Uterus (tissue), 2 donors: ENCODE measurements at regions not wholly inside any gene's neighbourhood (a gene's known extent, or its start where the extent isn't known, plus 50 kb on each side); places are given as distances from the start of the nearest gene placed in this dataset.
"Not testable (repeated sequence)": the region's sequence is repeated elsewhere in the genome, so short reads cannot be mapped to it uniquely, and the experiment has no call there.

Experiments used
- POLR2A ChIP-seq, 2 donors: fragments of 450-650 bp; IDR thresholded peaks; one replicate each; pipeline ENCODE4 v1.6.1; 2016; ENCODE audit warnings: antibody characterized with exemption in 2 of 2, mild to moderate bottlenecking in 1 of 2, moderate library complexity in 1 of 2
- TF ChIP-seq, protein P1 (sequence below), 4 experiments: fragments of 200-600 bp in 2 of 4; fragments of 450-650 bp in 2 of 4; sonication (generic) in 2 of 4; IDR thresholded peaks; one replicate each; pipeline ENCODE4 v1.5.1; 2016 to 2019; ENCODE audit warnings: antibody characterized with exemption in 4 of 4, mild to moderate bottlenecking in 2 of 4, moderate library complexity in 1 of 4

DNA sequence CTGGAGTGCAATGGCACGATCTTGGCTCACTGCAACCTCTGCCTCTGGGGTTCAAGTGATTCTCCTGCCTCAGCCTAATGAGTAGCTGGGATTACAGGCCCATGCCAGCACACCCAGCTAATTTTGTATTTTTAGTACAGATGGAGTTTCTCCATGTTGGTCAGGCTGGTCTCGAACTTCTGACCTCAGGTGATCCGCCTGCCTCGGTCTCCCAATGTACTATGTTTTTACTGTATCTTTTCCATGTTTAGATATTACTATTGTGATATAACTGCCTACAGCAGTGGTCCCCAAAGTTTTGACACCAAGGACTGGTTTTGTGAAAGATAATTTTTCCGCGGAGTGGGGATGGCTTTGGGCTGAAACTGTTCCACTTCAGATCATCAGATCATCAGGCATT lies 187.0 kb upstream of the TPTE start:
- TF ChIP-seq, protein P1, sequence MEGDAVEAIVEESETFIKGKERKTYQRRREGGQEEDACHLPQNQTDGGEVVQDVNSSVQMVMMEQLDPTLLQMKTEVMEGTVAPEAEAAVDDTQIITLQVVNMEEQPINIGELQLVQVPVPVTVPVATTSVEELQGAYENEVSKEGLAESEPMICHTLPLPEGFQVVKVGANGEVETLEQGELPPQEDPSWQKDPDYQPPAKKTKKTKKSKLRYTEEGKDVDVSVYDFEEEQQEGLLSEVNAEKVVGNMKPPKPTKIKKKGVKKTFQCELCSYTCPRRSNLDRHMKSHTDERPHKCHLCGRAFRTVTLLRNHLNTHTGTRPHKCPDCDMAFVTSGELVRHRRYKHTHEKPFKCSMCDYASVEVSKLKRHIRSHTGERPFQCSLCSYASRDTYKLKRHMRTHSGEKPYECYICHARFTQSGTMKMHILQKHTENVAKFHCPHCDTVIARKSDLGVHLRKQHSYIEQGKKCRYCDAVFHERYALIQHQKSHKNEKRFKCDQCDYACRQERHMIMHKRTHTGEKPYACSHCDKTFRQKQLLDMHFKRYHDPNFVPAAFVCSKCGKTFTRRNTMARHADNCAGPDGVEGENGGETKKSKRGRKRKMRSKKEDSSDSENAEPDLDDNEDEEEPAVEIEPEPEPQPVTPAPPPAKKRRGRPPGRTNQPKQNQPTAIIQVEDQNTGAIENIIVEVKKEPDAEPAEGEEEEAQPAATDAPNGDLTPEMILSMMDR (IDR thresholded peaks at IDR 0.05) = not testable (repeated sequence)
- TF ChIP-seq POLR2A (IDR thresholded peaks at IDR 0.05) = not testable (repeated sequence)
